ENCODE measurements at regions not wholly inside any gene's neighbourhood (a gene's known extent, or its start where the extent isn't known, plus 50 kb on each side); places are given as distances from the start of the nearest gene placed in this dataset.

- peaks cover 15 to 31% of the 10 kb centered on the region in 2 donors for H3K36me3 Mint-ChIP-seq
- ChIA-PET POLR2A (ENCODE audit: partially characterized antibody) (no interaction called here), CTCF (ENCODE audit: partially characterized antibody) (no interaction called here)
- Histone ChIP-seq H3K4me3 (ENCODE audit: low read length in 2 of 2) (no peak overlapping the region), H3K36me3 (ENCODE audit: insufficient read depth, low read length) (no peaks in the 10 kb centered on the region), H3K27ac (ENCODE audit: low read depth, low read length) (no peak overlapping the region), H3K4me1 (ENCODE audit: insufficient read depth, low read length) (no peaks in the 10 kb centered on the region), H3K27me3 (ENCODE audit: insufficient read depth, low read length) (no peaks in the 10 kb centered on the region), H3K9me3 (ENCODE audit: control insufficient read depth in 1 of 2, low read length in 2 of 2) (no peaks in the 10 kb centered on the region)
- H3K27ac Mint-ChIP-seq: no peak overlapping the region
- H3K4me1 Mint-ChIP-seq: no peaks in the 10 kb centered on the region
- no peaks in the 10 kb centered on the region for H3K27me3 Mint-ChIP-seq
- H3K9me3 Mint-ChIP-seq: peaks cover 0 to 3% (median 0%) of the 10 kb centered on the region in 8 donors
- no peak for DNase-seq
- H3K4me3 Mint-ChIP-seq: no peak overlapping the region
- intact Hi-C loops (cut with micrococcal nuclease): no loop called here
Observed at GRCh38 chr22:26804315-26804714, 146.9 kb downstream of the MIAT start.

- H3K27me3 Mint-ChIP-seq: no peaks in the 10 kb centered on the region
- H3K27ac ChIP-seq (ENCODE audit: low read depth, low read length): no peak overlapping the region
- intact Hi-C loops (cut with micrococcal nuclease): no loop called here
- H3K36me3 Mint-ChIP-seq: peaks cover 13 to 34% of the 10 kb centered on the region in 2 donors
- ChIA-PET POLR2A (ENCODE audit: partially characterized antibody) (no interaction called here), CTCF (ENCODE audit: partially characterized antibody) (no interaction called here)
- no peak overlapping the region for H3K27ac Mint-ChIP-seq
- H3K4me3 Mint-ChIP-seq: no peak overlapping the region
- no peaks in the 10 kb centered on the region for H3K4me1 ChIP-seq (ENCODE audit: insufficient read depth, low read length)
- DNase-seq: no peak
- peaks cover 0 to 3% (median 0%) of the 10 kb centered on the region in 8 donors for H3K9me3 Mint-ChIP-seq
- no peaks in the 10 kb centered on the region for H3K36me3 ChIP-seq (ENCODE audit: insufficient read depth, low read length)
- no peaks in the 10 kb centered on the region for H3K27me3 ChIP-seq (ENCODE audit: insufficient read depth, low read length)
- no peak overlapping the region for H3K4me3 ChIP-seq (ENCODE audit: low read length in 2 of 2)
- H3K4me1 Mint-ChIP-seq: no peaks in the 10 kb centered on the region
- H3K9me3 ChIP-seq (ENCODE audit: control insufficient read depth in 1 of 2, low read length in 2 of 2): no peaks in the 10 kb centered on the region
Observed at GRCh38 chr22:26804911-26805539, 147.6 kb downstream of the MIAT start.

- Mint-ChIP-seq H3K27ac (no peak overlapping the region), H3K36me3 (peaks cover 7 to 40% of the 10 kb centered on the region in 2 donors)
- POLR2A ChIA-PET (ENCODE audit: partially characterized antibody): no interaction called here
Observed at GRCh38 chr22:26806445-26807175, 149.2 kb downstream of the MIAT start.

GRCh38 chr22:26811647-26811992 lies 154.2 kb downstream of the MIAT start:
- Histone ChIP-seq H3K4me3 (ENCODE audit: low read length in 2 of 2) (no peak overlapping the region), H3K36me3 (ENCODE audit: insufficient read depth, low read length) (no peaks in the 10 kb centered on the region), H3K27me3 (ENCODE audit: insufficient read depth, low read length) (no peaks in the 10 kb centered on the region), H3K9me3 (ENCODE audit: control insufficient read depth in 1 of 2, low read length in 2 of 2) (no peaks in the 10 kb centered on the region), H3K4me1 (ENCODE audit: insufficient read depth, low read length) (no peaks in the 10 kb centered on the region), H3K27ac (ENCODE audit: low read depth, low read length) (no peak overlapping the region)
- intact Hi-C loops (cut with micrococcal nuclease): no loop called here
- peaks cover 8 to 56% of the 10 kb centered on the region in 2 donors for H3K36me3 Mint-ChIP-seq
- CTCF ChIA-PET (ENCODE audit: partially characterized antibody): no interaction called here
- no peak for DNase-seq
- H3K27me3 Mint-ChIP-seq: no peaks in the 10 kb centered on the region
- POLR2A ChIA-PET (ENCODE audit: partially characterized antibody): no interaction called here
- peaks cover 0 to 8% (median 4%) of the 10 kb centered on the region in 8 donors for H3K9me3 Mint-ChIP-seq
- no peak overlapping the region for H3K27ac Mint-ChIP-seq
- no peaks in the 10 kb centered on the region for H3K4me1 Mint-ChIP-seq
- no peak overlapping the region for H3K4me3 Mint-ChIP-seq

More at GRCh38 chr22:26806445-26807175, 149.2 kb downstream of the MIAT start:
- Mint-ChIP-seq H3K27me3 (no peaks in the 10 kb centered on the region), H3K4me3 (no peak overlapping the region), H3K4me1 (no peaks in the 10 kb centered on the region), H3K9me3 (peaks cover 0 to 3% (median 0%) of the 10 kb centered on the region in 8 donors)
- H3K27me3 ChIP-seq (ENCODE audit: insufficient read depth, low read length): no peaks in the 10 kb centered on the region
- H3K9me3 ChIP-seq (ENCODE audit: control insufficient read depth in 1 of 2, low read length in 2 of 2): no peaks in the 10 kb centered on the region
- H3K36me3 ChIP-seq (ENCODE audit: insufficient read depth, low read length): no peaks in the 10 kb centered on the region
- DNase-seq: no peak
- no peak overlapping the region for H3K4me3 ChIP-seq (ENCODE audit: low read length in 2 of 2)
- H3K4me1 ChIP-seq (ENCODE audit: insufficient read depth, low read length): no peaks in the 10 kb centered on the region
- CTCF ChIA-PET (ENCODE audit: partially characterized antibody): no interaction called here
- no peak overlapping the region for H3K27ac ChIP-seq (ENCODE audit: low read depth, low read length)
- intact Hi-C loops (cut with micrococcal nuclease): no loop called here

- Mint-ChIP-seq H3K9me3 (peaks cover 1 to 18% (median 12%) of the 10 kb centered on the region in 8 donors), H3K27ac (no peak overlapping the region), H3K27me3 (no peaks in the 10 kb centered on the region), H3K4me1 (no peaks in the 10 kb centered on the region), H3K36me3 (peaks cover 15 to 63% of the 10 kb centered on the region in 2 donors), H3K4me3 (no peak overlapping the region)
- no peak overlapping the region for H3K27ac ChIP-seq (ENCODE audit: low read depth, low read length)
- ChIA-PET POLR2A (ENCODE audit: partially characterized antibody) (no interaction called here), CTCF (ENCODE audit: partially characterized antibody) (no interaction called here)
- intact Hi-C loops (cut with micrococcal nuclease): no loop called here
- H3K36me3 ChIP-seq (ENCODE audit: insufficient read depth, low read length): no peaks in the 10 kb centered on the region
- H3K9me3 ChIP-seq (ENCODE audit: control insufficient read depth in 1 of 2, low read length in 2 of 2): no peaks in the 10 kb centered on the region
- H3K27me3 ChIP-seq (ENCODE audit: insufficient read depth, low read length): no peaks in the 10 kb centered on the region
- H3K4me3 ChIP-seq (ENCODE audit: low read length in 2 of 2): no peak overlapping the region
- H3K4me1 ChIP-seq (ENCODE audit: insufficient read depth, low read length): no peaks in the 10 kb centered on the region
- DNase-seq: no peak
Observed at GRCh38 chr22:26812731-26813130, 155.3 kb downstream of the MIAT start.

GRCh38 chr22:26816726-26817125 lies 159.3 kb downstream of the MIAT start:
- H3K27me3 Mint-ChIP-seq: no peaks in the 10 kb centered on the region

GRCh38 chr22:26817926-26818325 lies 160.5 kb downstream of the MIAT start:
- no peak for DNase-seq
- no peak overlapping the region for H3K27ac ChIP-seq (ENCODE audit: low read depth, low read length)
- H3K4me3 ChIP-seq (ENCODE audit: low read length in 2 of 2): no peak overlapping the region
- POLR2A ChIA-PET (ENCODE audit: partially characterized antibody): no interaction called here
- H3K9me3 ChIP-seq (ENCODE audit: control insufficient read depth in 1 of 2, low read length in 2 of 2): no peaks in the 10 kb centered on the region
- intact Hi-C loops (cut with micrococcal nuclease): no loop called here
- no peaks in the 10 kb centered on the region for H3K27me3 ChIP-seq (ENCODE audit: insufficient read depth, low read length)
- peaks cover 2 to 26% (median 18%) of the 10 kb centered on the region in 8 donors for H3K9me3 Mint-ChIP-seq
- no peaks in the 10 kb centered on the region for H3K4me1 ChIP-seq (ENCODE audit: insufficient read depth, low read length)
- peaks cover 24 to 52% of the 10 kb centered on the region in 2 donors for H3K36me3 Mint-ChIP-seq
- H3K27me3 Mint-ChIP-seq: no peaks in the 10 kb centered on the region
- H3K27ac Mint-ChIP-seq: no peak overlapping the region
- no peaks in the 10 kb centered on the region for H3K4me1 Mint-ChIP-seq
- no peaks in the 10 kb centered on the region for H3K36me3 ChIP-seq (ENCODE audit: insufficient read depth, low read length)
- CTCF ChIA-PET (ENCODE audit: partially characterized antibody): no interaction called here
- H3K4me3 Mint-ChIP-seq: no peak overlapping the region

More at GRCh38 chr22:26816726-26817125, 159.3 kb downstream of the MIAT start:
- H3K4me1 Mint-ChIP-seq: no peaks in the 10 kb centered on the region
- H3K9me3 ChIP-seq (ENCODE audit: control insufficient read depth in 1 of 2, low read length in 2 of 2): no peaks in the 10 kb centered on the region
- peaks cover 3 to 26% (median 18%) of the 10 kb centered on the region in 8 donors for H3K9me3 Mint-ChIP-seq
- no peaks in the 10 kb centered on the region for H3K27me3 ChIP-seq (ENCODE audit: insufficient read depth, low read length)
- ChIA-PET CTCF (ENCODE audit: partially characterized antibody) (no interaction called here), POLR2A (ENCODE audit: partially characterized antibody) (no interaction called here)
- H3K27ac ChIP-seq (ENCODE audit: low read depth, low read length): no peak overlapping the region
- intact Hi-C loops (cut with micrococcal nuclease): no loop called here
- no peak overlapping the region for H3K4me3 Mint-ChIP-seq
- no peak overlapping the region for H3K4me3 ChIP-seq (ENCODE audit: low read length in 2 of 2)
- H3K4me1 ChIP-seq (ENCODE audit: insufficient read depth, low read length): no peaks in the 10 kb centered on the region
- no peaks in the 10 kb centered on the region for H3K36me3 ChIP-seq (ENCODE audit: insufficient read depth, low read length)
- H3K36me3 Mint-ChIP-seq: peaks cover 24 to 60% of the 10 kb centered on the region in 2 donors
- DNase-seq: no peak
- no peak overlapping the region for H3K27ac Mint-ChIP-seq

Measured in CD4-positive, alpha-beta memory T cell (primary cell).